WTC11 (cell line): ENCODE measurements at regions not wholly inside any gene's neighbourhood (a gene's known extent, or its start where the extent isn't known, plus 50 kb on each side); places are given as distances from the start of the nearest gene placed in this dataset.

Experiments
- ATAC-seq: fragments of 200-7000 bp; cut with Tn5 transposase; 2 replicates; pipeline ENCODE4 v1.10.0; 2021; ENCODE audit warnings: mild to moderate bottlenecking, moderate library complexity
- CTCF ChIA-PET: fragments of 300-600 bp; sonication (Branson Sonifier 250); formaldehyde crosslinking; loops from one replicate; lab custom pipeline; 2021; ENCODE audit warnings: antibody characterized with exemption; lab: Charles Lee
- POLR2A ChIA-PET: fragments of 350-600 bp; sonication (Branson Sonifier 250); formaldehyde crosslinking; loops from one replicate; lab custom pipeline; 2021; ENCODE audit warnings: antibody characterized with exemption; lab: Charles Lee
- DNase-seq: peaks from one replicate; pipeline ENCODE4 v3.0.0; 2021; ENCODE audit warnings: low spot score
- H3K27ac Mint-ChIP-seq: 2 replicates; pipeline ENCODE4 v1.8.0; 2021; ENCODE audit warnings: mixed read lengths
- H3K27me3 Mint-ChIP-seq: 2 replicates; pipeline ENCODE4 v1.8.0; 2021; ENCODE audit warnings: low read depth, mild to moderate bottlenecking, moderate library complexity, mixed read lengths
- H3K36me3 Mint-ChIP-seq: 2 replicates; pipeline ENCODE4 v1.8.0; 2021; ENCODE audit warnings: mixed read lengths
- H3K4me1 Mint-ChIP-seq: 2 replicates; pipeline ENCODE4 v1.8.0; 2022; ENCODE audit warnings: mixed read lengths
- H3K4me3 Mint-ChIP-seq: 2 replicates; pipeline ENCODE4 v1.8.0; 2021; ENCODE audit warnings: mild to moderate bottlenecking, moderate library complexity, mixed read lengths
- H3K9me3 Mint-ChIP-seq: 2 replicates; pipeline ENCODE4 v1.8.0; 2021; ENCODE audit warnings: mixed read lengths
- ATF6 ChIP-seq: sonication (generic); formaldehyde crosslinking; IDR thresholded peaks from 2 replicates; pipeline ENCODE4 v1.8.1; 2023; ENCODE audit warnings: mild to moderate bottlenecking, missing genetic modification reagents
- E2F1 ChIP-seq: sonication (generic); formaldehyde crosslinking; IDR thresholded peaks from 2 replicates; pipeline ENCODE4 v1.8.0; 2022; ENCODE audit warnings: mild to moderate bottlenecking, missing genetic modification reagents
- ERG ChIP-seq: fragments of 250-450 bp; sonication (Bioruptor Pico); IDR thresholded peaks from 2 replicates; pipeline ENCODE4 v1.8.0; 2021; ENCODE audit warnings: mild to moderate bottlenecking
- JAZF1 ChIP-seq: fragments of 250-450 bp; sonication (Bioruptor Pico); IDR thresholded peaks from 2 replicates; pipeline ENCODE4 v1.9.0; 2021; ENCODE audit warnings: moderate library complexity, mild to moderate bottlenecking, inconsistent platforms
- NFATC4 ChIP-seq: fragments of 250-450 bp; sonication (Bioruptor Pico); IDR thresholded peaks from 2 replicates; pipeline ENCODE4 v1.9.0; 2021; ENCODE audit warnings: mild to moderate bottlenecking
- NR1H2 ChIP-seq: sonication (generic); formaldehyde crosslinking; IDR thresholded peaks from 2 replicates; pipeline ENCODE4 v1.9.0; 2021; ENCODE audit warnings: mild to moderate bottlenecking, moderate library complexity, missing genetic modification reagents
- NR2C2 ChIP-seq: sonication (generic); formaldehyde crosslinking; IDR thresholded peaks from 2 replicates; pipeline ENCODE4 v1.8.0; 2022; ENCODE audit warnings: mild to moderate bottlenecking, missing genetic modification reagents
- NR3C1 ChIP-seq: sonication (generic); formaldehyde crosslinking; conservative IDR thresholded peaks from 2 replicates; pipeline ENCODE4 v1.8.1; 2023; ENCODE audit warnings: low read depth, mild to moderate bottlenecking, missing genetic modification reagents
- SMAD3 ChIP-seq: sonication (generic); formaldehyde crosslinking; IDR thresholded peaks from 2 replicates; pipeline ENCODE4 v1.8.0; 2022; ENCODE audit warnings: missing genetic modification reagents, mild to moderate bottlenecking, borderline replicate concordance
- TCF7 ChIP-seq: sonication (generic); formaldehyde crosslinking; IDR thresholded peaks from 2 replicates; pipeline ENCODE4 v1.8.0; 2022; ENCODE audit warnings: mild to moderate bottlenecking, low read depth, missing genetic modification reagents, moderate library complexity
- TEAD1 ChIP-seq: sonication (generic); formaldehyde crosslinking; IDR thresholded peaks from 2 replicates; pipeline ENCODE4 v1.8.0; 2022; ENCODE audit warnings: mild to moderate bottlenecking, missing genetic modification reagents
- ZBTB43 ChIP-seq: sonication (generic); formaldehyde crosslinking; IDR thresholded peaks from 2 replicates; pipeline ENCODE4 v1.8.1; 2023; ENCODE audit warnings: mild to moderate bottlenecking, missing genetic modification reagents
- ZNF138 ChIP-seq: sonication (generic); formaldehyde crosslinking; conservative IDR thresholded peaks from 2 replicates; pipeline ENCODE4 v1.8.1; 2022; ENCODE audit warnings: mild to moderate bottlenecking, moderate library complexity, missing genetic modification reagents
- ZNF263 ChIP-seq: sonication (generic); formaldehyde crosslinking; IDR thresholded peaks from 2 replicates; pipeline ENCODE4 v1.8.1; 2022; ENCODE audit warnings: low read depth, mild to moderate bottlenecking, moderate library complexity, missing genetic modification reagents
- ZNF671 ChIP-seq: fragments of 250-450 bp; sonication (Bioruptor Pico); IDR thresholded peaks from 2 replicates; pipeline ENCODE4 v1.8.0; 2021; ENCODE audit warnings: mild to moderate bottlenecking
- TF ChIP-seq, protein P1 (sequence below): sonication (generic); formaldehyde crosslinking; IDR thresholded peaks from 2 replicates; pipeline ENCODE4 v1.8.0; 2022; ENCODE audit warnings: missing genetic modification reagents
- TF ChIP-seq, protein P2 (sequence below): sonication (generic); formaldehyde crosslinking; IDR thresholded peaks from 2 replicates; pipeline ENCODE4 v1.8.1; 2023; ENCODE audit warnings: mild to moderate bottlenecking, missing genetic modification reagents, borderline replicate concordance
- TF ChIP-seq, protein P3 (sequence below): sonication (generic); formaldehyde crosslinking; IDR thresholded peaks from 2 replicates; pipeline ENCODE4 v1.8.0; 2023; ENCODE audit warnings: missing genetic modification reagents

DNA sequence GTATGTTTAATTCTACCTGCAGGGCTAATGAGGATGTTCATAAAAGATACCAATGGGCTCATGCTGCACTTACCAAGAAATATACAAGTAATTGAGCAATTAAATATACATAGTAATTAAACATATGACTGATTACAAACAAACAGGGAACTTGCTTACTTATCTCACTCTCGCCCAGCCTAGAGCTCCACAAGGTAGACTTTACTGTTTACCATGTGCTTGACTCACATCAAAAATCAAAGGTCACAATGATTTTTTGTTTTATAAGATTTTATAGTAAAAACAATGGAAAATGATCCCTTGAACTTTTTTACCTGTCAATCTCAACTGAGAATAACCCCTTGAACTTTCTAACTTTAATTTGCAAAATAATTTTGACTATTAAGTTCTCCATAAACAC lies 1395.1 kb downstream of the SUCLG1 start (continued):
- TF ChIP-seq NR1H2 (CRISPR knock-in tag) (no peak), NFATC4 (CRISPR knock-in tag) (no peak), ZNF263 (CRISPR knock-in tag) (no peak), SMAD3 (CRISPR knock-in tag) (no peak), E2F1 (CRISPR knock-in tag) (no peak), ZBTB43 (CRISPR knock-in tag) (no peak)
- TF ChIP-seq, protein P1, sequence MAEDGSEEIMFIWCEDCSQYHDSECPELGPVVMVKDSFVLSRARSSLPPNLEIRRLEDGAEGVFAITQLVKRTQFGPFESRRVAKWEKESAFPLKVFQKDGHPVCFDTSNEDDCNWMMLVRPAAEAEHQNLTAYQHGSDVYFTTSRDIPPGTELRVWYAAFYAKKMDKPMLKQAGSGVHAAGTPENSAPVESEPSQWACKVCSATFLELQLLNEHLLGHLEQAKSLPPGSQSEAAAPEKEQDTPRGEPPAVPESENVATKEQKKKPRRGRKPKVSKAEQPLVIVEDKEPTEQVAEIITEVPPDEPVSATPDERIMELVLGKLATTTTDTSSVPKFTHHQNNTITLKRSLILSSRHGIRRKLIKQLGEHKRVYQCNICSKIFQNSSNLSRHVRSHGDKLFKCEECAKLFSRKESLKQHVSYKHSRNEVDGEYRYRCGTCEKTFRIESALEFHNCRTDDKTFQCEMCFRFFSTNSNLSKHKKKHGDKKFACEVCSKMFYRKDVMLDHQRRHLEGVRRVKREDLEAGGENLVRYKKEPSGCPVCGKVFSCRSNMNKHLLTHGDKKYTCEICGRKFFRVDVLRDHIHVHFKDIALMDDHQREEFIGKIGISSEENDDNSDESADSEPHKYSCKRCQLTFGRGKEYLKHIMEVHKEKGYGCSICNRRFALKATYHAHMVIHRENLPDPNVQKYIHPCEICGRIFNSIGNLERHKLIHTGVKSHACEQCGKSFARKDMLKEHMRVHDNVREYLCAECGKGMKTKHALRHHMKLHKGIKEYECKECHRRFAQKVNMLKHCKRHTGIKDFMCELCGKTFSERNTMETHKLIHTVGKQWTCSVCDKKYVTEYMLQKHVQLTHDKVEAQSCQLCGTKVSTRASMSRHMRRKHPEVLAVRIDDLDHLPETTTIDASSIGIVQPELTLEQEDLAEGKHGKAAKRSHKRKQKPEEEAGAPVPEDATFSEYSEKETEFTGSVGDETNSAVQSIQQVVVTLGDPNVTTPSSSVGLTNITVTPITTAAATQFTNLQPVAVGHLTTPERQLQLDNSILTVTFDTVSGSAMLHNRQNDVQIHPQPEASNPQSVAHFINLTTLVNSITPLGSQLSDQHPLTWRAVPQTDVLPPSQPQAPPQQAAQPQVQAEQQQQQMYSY (CRISPR knock-in tag), result no peak
- TF ChIP-seq, all 79 proteins: peak for 0

DNA sequence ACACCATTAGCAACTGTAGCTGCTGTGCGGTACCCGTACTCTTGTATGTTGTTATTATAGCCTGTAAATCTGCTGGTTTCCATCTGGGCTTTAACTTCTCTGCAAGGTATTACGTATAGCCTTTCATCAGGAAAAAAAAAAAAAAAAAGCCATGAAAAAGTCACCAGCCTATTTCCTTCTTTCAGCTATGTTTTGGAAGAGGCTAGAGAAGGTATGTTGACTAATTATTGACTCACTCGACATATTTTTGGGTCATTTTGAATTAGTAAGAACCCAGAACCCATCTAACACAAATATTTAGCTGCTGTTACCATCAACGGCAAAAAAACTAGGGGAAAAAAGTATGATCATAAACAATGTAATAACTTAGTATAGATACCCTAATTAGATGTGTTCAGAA lies 1395.6 kb downstream of the SUCLG1 start:
- no peak overlapping the region for H3K27ac Mint-ChIP-seq
- peaks cover 11% of the 10 kb centered on the region for H3K9me3 Mint-ChIP-seq
- CTCF ChIA-PET, result no interaction called here
- peaks cover 5% of the 10 kb centered on the region for H3K36me3 Mint-ChIP-seq
- peaks cover 9% of the 10 kb centered on the region for H3K27me3 Mint-ChIP-seq
- no peak overlapping the region for H3K4me3 Mint-ChIP-seq
- POLR2A ChIA-PET, result interaction anchor here (0.7 kb wide), 1 partner anchor 669 kb away, joined by 3 read pairs; no protein-coding TSS in a partner anchor
- H3K4me1 Mint-ChIP-seq, result no peaks in the 10 kb centered on the region
- no peak for DNase-seq
- no peak for ATAC-seq
- no peak for TF ChIP-seq ATF6
- no peak for TF ChIP-seq ZNF138
- no peak for TF ChIP-seq JAZF1
- TF ChIP-seq, protein P2, sequence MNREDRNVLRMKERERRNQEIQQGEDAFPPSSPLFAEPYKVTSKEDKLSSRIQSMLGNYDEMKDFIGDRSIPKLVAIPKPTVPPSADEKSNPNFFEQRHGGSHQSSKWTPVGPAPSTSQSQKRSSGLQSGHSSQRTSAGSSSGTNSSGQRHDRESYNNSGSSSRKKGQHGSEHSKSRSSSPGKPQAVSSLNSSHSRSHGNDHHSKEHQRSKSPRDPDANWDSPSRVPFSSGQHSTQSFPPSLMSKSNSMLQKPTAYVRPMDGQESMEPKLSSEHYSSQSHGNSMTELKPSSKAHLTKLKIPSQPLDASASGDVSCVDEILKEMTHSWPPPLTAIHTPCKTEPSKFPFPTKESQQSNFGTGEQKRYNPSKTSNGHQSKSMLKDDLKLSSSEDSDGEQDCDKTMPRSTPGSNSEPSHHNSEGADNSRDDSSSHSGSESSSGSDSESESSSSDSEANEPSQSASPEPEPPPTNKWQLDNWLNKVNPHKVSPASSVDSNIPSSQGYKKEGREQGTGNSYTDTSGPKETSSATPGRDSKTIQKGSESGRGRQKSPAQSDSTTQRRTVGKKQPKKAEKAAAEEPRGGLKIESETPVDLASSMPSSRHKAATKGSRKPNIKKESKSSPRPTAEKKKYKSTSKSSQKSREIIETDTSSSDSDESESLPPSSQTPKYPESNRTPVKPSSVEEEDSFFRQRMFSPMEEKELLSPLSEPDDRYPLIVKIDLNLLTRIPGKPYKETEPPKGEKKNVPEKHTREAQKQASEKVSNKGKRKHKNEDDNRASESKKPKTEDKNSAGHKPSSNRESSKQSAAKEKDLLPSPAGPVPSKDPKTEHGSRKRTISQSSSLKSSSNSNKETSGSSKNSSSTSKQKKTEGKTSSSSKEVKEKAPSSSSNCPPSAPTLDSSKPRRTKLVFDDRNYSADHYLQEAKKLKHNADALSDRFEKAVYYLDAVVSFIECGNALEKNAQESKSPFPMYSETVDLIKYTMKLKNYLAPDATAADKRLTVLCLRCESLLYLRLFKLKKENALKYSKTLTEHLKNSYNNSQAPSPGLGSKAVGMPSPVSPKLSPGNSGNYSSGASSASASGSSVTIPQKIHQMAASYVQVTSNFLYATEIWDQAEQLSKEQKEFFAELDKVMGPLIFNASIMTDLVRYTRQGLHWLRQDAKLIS, result no peak
- TF ChIP-seq NR3C1 (CRISPR knock-in tag), result no peak
- TF ChIP-seq, protein P3, sequence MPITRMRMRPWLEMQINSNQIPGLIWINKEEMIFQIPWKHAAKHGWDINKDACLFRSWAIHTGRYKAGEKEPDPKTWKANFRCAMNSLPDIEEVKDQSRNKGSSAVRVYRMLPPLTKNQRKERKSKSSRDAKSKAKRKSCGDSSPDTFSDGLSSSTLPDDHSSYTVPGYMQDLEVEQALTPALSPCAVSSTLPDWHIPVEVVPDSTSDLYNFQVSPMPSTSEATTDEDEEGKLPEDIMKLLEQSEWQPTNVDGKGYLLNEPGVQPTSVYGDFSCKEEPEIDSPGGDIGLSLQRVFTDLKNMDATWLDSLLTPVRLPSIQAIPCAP (CRISPR knock-in tag), result no peak
- no peak for TF ChIP-seq TCF7 (CRISPR knock-in tag)
- TF ChIP-seq ERG (CRISPR knock-in tag), result no peak
- TF ChIP-seq TEAD1 (CRISPR knock-in tag), result no peak
- no peak for TF ChIP-seq ZNF671
- no peak for TF ChIP-seq NR2C2 (CRISPR knock-in tag)
